Upper lobe of left lung (tissue), 6 donors: ENCODE measurements at regions not wholly inside any gene's neighbourhood (a gene's known extent, or its start where the extent isn't known, plus 50 kb on each side); places are given as distances from the start of the nearest gene placed in this dataset.

Source experiments
- ATAC-seq, 2 donors: fragments of 200-7000 bp; cut with Tn5 transposase; one replicate each; pipeline ENCODE4 v1.9.1; 2022; ENCODE audit warnings: mild to moderate bottlenecking in 2 of 2, moderate library complexity in 2 of 2; ENCODE audit not compliant: low FRiP score in 2 of 2
- DNase-seq, 2 donors: peaks; one replicate each; pipeline ENCODE4 v3.0.0-alpha.2; 2019 to 2020
- H3K27ac ChIP-seq, 4 donors: fragments of 200-600 bp; sonication (generic); one replicate each; pipeline ENCODE4 v1.5.1; 2016 to 2019
- H3K27me3 ChIP-seq, 4 donors: fragments of 200-600 bp; sonication (generic); one replicate each; pipeline ENCODE4 v1.5.1; 2017 to 2019
- H3K36me3 ChIP-seq, 4 donors: fragments of 200-600 bp; sonication (generic); one replicate each; pipeline ENCODE4 v1.5.1; 2016 to 2019
- H3K4me1 ChIP-seq, 4 donors: fragments of 200-600 bp; sonication (generic); one replicate each; pipeline ENCODE4 v1.5.1; 2018 to 2019
- H3K4me3 ChIP-seq, 4 donors: fragments of 200-600 bp; sonication (generic); one replicate each; pipeline ENCODE4 v1.5.1; 2017 to 2019; ENCODE audit warnings: mild to moderate bottlenecking in 2 of 4, moderate library complexity in 1 of 4
- H3K9me3 ChIP-seq, 4 donors: fragments of 200-600 bp; sonication (generic); one replicate each; pipeline ENCODE4 v1.5.1; 2018 to 2019
- CTCF ChIP-seq, 6 experiments: fragments of 450-650 bp in 4 of 6; fragments of 200-600 bp in 2 of 6; sonication (generic) in 2 of 6; IDR thresholded peaks; one replicate each; pipeline ENCODE4 v1.5.1; 2016 to 2019; ENCODE audit warnings: antibody characterized with exemption in 6 of 6
- EP300 ChIP-seq, 4 donors: sonication (generic); formaldehyde crosslinking; IDR thresholded peaks; one replicate each; pipeline ENCODE4 v1.5.1; 2017; ENCODE audit warnings: antibody characterized with exemption in 4 of 4, control low read depth in 2 of 4
- POLR2A ChIP-seq, 4 donors: fragments of 450-650 bp; IDR thresholded peaks; one replicate each; pipeline ENCODE4 v1.5.1; 2016 to 2017; ENCODE audit warnings: antibody characterized with exemption in 4 of 4, mild to moderate bottlenecking in 2 of 4
- POLR2AphosphoS5 ChIP-seq, 2 donors: sonication (generic); formaldehyde crosslinking; IDR thresholded peaks; one replicate each; pipeline ENCODE4 v1.5.1; 2017; ENCODE audit warnings: antibody characterized with exemption in 2 of 2
- WGBS, 2 donors: methylation state at CpG; one replicate each; pipeline ENCODE4 v1.1.5; 2017 to 2018; 5-methylcytosine and 5-hydroxymethylcytosine counted together
- donor health status: DM: no; HTN: no; CAD: no; lungs with moderate emphysema.
- donor health status: DM: no; HTN: yes; CAD: no; lungs with severe emphysema.

GRCh38 chr2:108129636-108130035 lies 110.1 kb upstream of the SULT1C3 start:
- 59 to 65% methylated on average over 4 of the region's 4 CpGs for WGBS, 2 donors
- Histone ChIP-seq H3K9me3 (no peaks in the 10 kb centered on the region), H3K36me3 (no peaks in the 10 kb centered on the region)

GRCh38 chr2:108133457-108133856 lies 106.3 kb upstream of the SULT1C3 start:
- WGBS, 2 donors: 45 to 74% methylated on average over 2 of the region's 2 CpGs

More at GRCh38 chr2:108129636-108130035, 110.1 kb upstream of the SULT1C3 start:
- Histone ChIP-seq H3K4me3 (no peak overlapping the region), H3K4me1 (no peaks in the 10 kb centered on the region), H3K27ac (no peak overlapping the region), H3K27me3 (no peaks in the 10 kb centered on the region)
- DNase-seq (no peak), ATAC-seq (no peak)
- TF ChIP-seq POLR2AphosphoS5 (IDR thresholded peaks at IDR 0.05) (no peak), CTCF (IDR thresholded peaks at IDR 0.05) (no peak), POLR2A (IDR thresholded peaks at IDR 0.05) (no peak), EP300 (IDR thresholded peaks at IDR 0.05) (no peak)

GRCh38 chr2:108139521-108139920 lies 100.2 kb upstream of the SULT1C3 start:
- H3K27me3 ChIP-seq: no peaks in the 10 kb centered on the region
- WGBS, 2 donors: 41 to 63% methylated on average over 2 of the region's 2 CpGs
- H3K9me3 ChIP-seq: no peaks in the 10 kb centered on the region
- H3K27ac ChIP-seq: no peak overlapping the region
- DNase-seq: no peak
- no peaks in the 10 kb centered on the region for H3K36me3 ChIP-seq
- ATAC-seq: no peak
- no peaks in the 10 kb centered on the region for H3K4me1 ChIP-seq
- no peak overlapping the region for H3K4me3 ChIP-seq
- TF ChIP-seq EP300 (IDR thresholded peaks at IDR 0.05) (no peak), CTCF (IDR thresholded peaks at IDR 0.05) (no peak), POLR2A (IDR thresholded peaks at IDR 0.05) (no peak), POLR2AphosphoS5 (IDR thresholded peaks at IDR 0.05) (no peak)

More at GRCh38 chr2:108133457-108133856, 106.3 kb upstream of the SULT1C3 start:
- Histone ChIP-seq H3K27ac (no peak overlapping the region), H3K27me3 (no peaks in the 10 kb centered on the region), H3K4me1 (no peaks in the 10 kb centered on the region), H3K9me3 (no peaks in the 10 kb centered on the region), H3K4me3 (no peak overlapping the region), H3K36me3 (no peaks in the 10 kb centered on the region)
- TF ChIP-seq CTCF (IDR thresholded peaks at IDR 0.05) (no peak), EP300 (IDR thresholded peaks at IDR 0.05) (no peak), POLR2AphosphoS5 (IDR thresholded peaks at IDR 0.05) (no peak), POLR2A (IDR thresholded peaks at IDR 0.05) (no peak)
- peak in 1 of 2 donors; percentile 19 for ATAC-seq
- DNase-seq: no peak

- DNase-seq (no peak), ATAC-seq (no peak)
- Histone ChIP-seq H3K4me1 (no peaks in the 10 kb centered on the region), H3K27me3 (no peaks in the 10 kb centered on the region), H3K27ac (no peak overlapping the region), H3K4me3 (no peak overlapping the region), H3K9me3 (no peaks in the 10 kb centered on the region), H3K36me3 (no peaks in the 10 kb centered on the region)
- TF ChIP-seq POLR2AphosphoS5 (IDR thresholded peaks at IDR 0.05) (no peak), CTCF (IDR thresholded peaks at IDR 0.05) (no peak), POLR2A (IDR thresholded peaks at IDR 0.05) (no peak), EP300 (IDR thresholded peaks at IDR 0.05) (no peak)
- 77% methylated on average over 2 of the region's 2 CpGs for whole genome bisulfite sequencing, 2 donors
Observed at GRCh38 chr2:108145557-108146326, 94.0 kb upstream of the SULT1C3 start.

- WGBS, 2 donors: 81 to 83% methylated on average over 6 of the region's 6 CpGs
- DNase-seq (no peak), ATAC-seq (no peak)
Observed at GRCh38 chr2:108148555-108148954, 91.2 kb upstream of the SULT1C3 start.

More at GRCh38 chr2:108148555-108148954, 91.2 kb upstream of the SULT1C3 start:
- H3K36me3 ChIP-seq: no peaks in the 10 kb centered on the region
- H3K27ac ChIP-seq: no peak overlapping the region
- no peaks in the 10 kb centered on the region for H3K27me3 ChIP-seq
- no peaks in the 10 kb centered on the region for H3K4me1 ChIP-seq
- H3K4me3 ChIP-seq: no peak overlapping the region
- TF ChIP-seq CTCF (IDR thresholded peaks at IDR 0.05): no peak
- TF ChIP-seq POLR2A (IDR thresholded peaks at IDR 0.05): no peak
- no peak for TF ChIP-seq POLR2AphosphoS5 (IDR thresholded peaks at IDR 0.05)
- TF ChIP-seq EP300 (IDR thresholded peaks at IDR 0.05): no peak
- no peaks in the 10 kb centered on the region for H3K9me3 ChIP-seq
